ENCODE measurements at regions not wholly inside any gene's neighbourhood (a gene's known extent, or its start where the extent isn't known, plus 50 kb on each side); places are given as distances from the start of the nearest gene placed in this dataset.

- CTCF ChIA-PET (ENCODE audit: unreplicated experiment): no interaction called here
- H3K36me3 ChIP-seq (ENCODE audit: insufficient read depth, low read length): no peaks in the 10 kb centered on the region
- no peak for TF ChIP-seq CTCF (conservative IDR thresholded peaks at IDR 0.05; ENCODE audit: low read length)
- no peak for TF ChIP-seq EZH2phosphoT487 (IDR thresholded peaks at IDR 0.05; ENCODE audit: borderline replicate concordance, low read depth, low read length)
- no peaks in the 10 kb centered on the region for H3K9me3 ChIP-seq (ENCODE audit: low read length)
- no peaks in the 10 kb centered on the region for H3K79me2 ChIP-seq (ENCODE audit: insufficient read depth, low read depth, low read length)
- no peak for DNase-seq (ENCODE audit: low spot score)
- H3K27ac ChIP-seq (ENCODE audit: low read depth, low read length, poor library complexity, severe bottlenecking): no peak overlapping the region
- no peaks in the 10 kb centered on the region for H3K4me1 ChIP-seq (ENCODE audit: insufficient read depth, low read length, poor library complexity, severe bottlenecking)
- H3K4me3 ChIP-seq (ENCODE audit: low read depth, low read length, poor library complexity, severe bottlenecking): no peak overlapping the region
- POLR2A ChIA-PET: no interaction called here
- no TSS peak for BruUV-seq (replicated peaks)
- no peak overlapping the region for H3K4me2 ChIP-seq (ENCODE audit: low read length)
- no peaks in the 10 kb centered on the region for H3K9me2 ChIP-seq (ENCODE audit: insufficient read depth, low read length)
- no peaks in the 10 kb centered on the region for H4K20me1 ChIP-seq (ENCODE audit: insufficient read depth, low read length)
- H2AFZ ChIP-seq (ENCODE audit: low read length): no peak overlapping the region
- intact Hi-C loops (cut with micrococcal nuclease; ENCODE audit: unreplicated experiment): no loop called here
These were observed 74.7 kb upstream of the CDH11 start for GRCh38 chr16:65196420-65197075.

GRCh38 chr16:65195998-65196397 is 74.1 kb upstream of the CDH11 start:
- DNase-seq (ENCODE audit: low spot score): no peak
- no TSS peak for BruUV-seq (replicated peaks)
- H3K9me2 ChIP-seq (ENCODE audit: insufficient read depth, low read length): no peaks in the 10 kb centered on the region
- no peaks in the 10 kb centered on the region for H3K36me3 ChIP-seq (ENCODE audit: insufficient read depth, low read length)
- ChIA-PET CTCF (ENCODE audit: unreplicated experiment) (no interaction called here), POLR2A (no interaction called here)
- H2AFZ ChIP-seq (ENCODE audit: low read length): no peak overlapping the region
- no peaks in the 10 kb centered on the region for H4K20me1 ChIP-seq (ENCODE audit: insufficient read depth, low read length)
- H3K79me2 ChIP-seq (ENCODE audit: insufficient read depth, low read depth, low read length): no peaks in the 10 kb centered on the region
- no peaks in the 10 kb centered on the region for H3K9me3 ChIP-seq (ENCODE audit: low read length)
- TF ChIP-seq CTCF (conservative IDR thresholded peaks at IDR 0.05; ENCODE audit: low read length): no peak
- H3K27ac ChIP-seq (ENCODE audit: low read depth, low read length, poor library complexity, severe bottlenecking): no peak overlapping the region
- intact Hi-C loops (cut with micrococcal nuclease; ENCODE audit: unreplicated experiment): no loop called here
- no peak overlapping the region for H3K4me3 ChIP-seq (ENCODE audit: low read depth, low read length, poor library complexity, severe bottlenecking)
- no peak overlapping the region for H3K4me2 ChIP-seq (ENCODE audit: low read length)
- H3K4me1 ChIP-seq (ENCODE audit: insufficient read depth, low read length, poor library complexity, severe bottlenecking): no peaks in the 10 kb centered on the region

- TF ChIP-seq CTCF (conservative IDR thresholded peaks at IDR 0.05; ENCODE audit: low read length) (no peak), EZH2phosphoT487 (IDR thresholded peaks at IDR 0.05; ENCODE audit: borderline replicate concordance, low read depth, low read length) (no peak)
- H3K4me1 ChIP-seq (ENCODE audit: insufficient read depth, low read length, poor library complexity, severe bottlenecking): no peaks in the 10 kb centered on the region
These were observed 63.4 kb upstream of the CDH11 start for GRCh38 chr16:65185241-65185778.

More at GRCh38 chr16:65185241-65185778, 63.4 kb upstream of the CDH11 start:
- no peak for DNase-seq (ENCODE audit: low spot score)
- ChIA-PET POLR2A (no interaction called here), CTCF (ENCODE audit: unreplicated experiment) (no interaction called here)
- Histone ChIP-seq H3K79me2 (ENCODE audit: insufficient read depth, low read depth, low read length) (no peaks in the 10 kb centered on the region), H2AFZ (ENCODE audit: low read length) (no peak overlapping the region), H3K4me2 (ENCODE audit: low read length) (no peak overlapping the region), H4K20me1 (ENCODE audit: insufficient read depth, low read length) (no peaks in the 10 kb centered on the region), H3K27ac (ENCODE audit: low read depth, low read length, poor library complexity, severe bottlenecking) (no peak overlapping the region), H3K9me2 (ENCODE audit: insufficient read depth, low read length) (no peaks in the 10 kb centered on the region), H3K36me3 (ENCODE audit: insufficient read depth, low read length) (no peaks in the 10 kb centered on the region), H3K9me3 (ENCODE audit: low read length) (no peaks in the 10 kb centered on the region), H3K4me3 (ENCODE audit: low read depth, low read length, poor library complexity, severe bottlenecking) (no peak overlapping the region)
- intact Hi-C loops (cut with micrococcal nuclease; ENCODE audit: unreplicated experiment): no loop called here
- BruUV-seq (replicated peaks): no TSS peak
